Spleen (tissue), 7 donors: ENCODE measurements at regions not wholly inside any gene's neighbourhood (a gene's known extent, or its start where the extent isn't known, plus 50 kb on each side); places are given as distances from the start of the nearest gene placed in this dataset.

ENCODE experiments used
- CTCF ChIP-seq, 11 experiments: fragments of 200-600 bp in 7 of 11; fragments of 450-650 bp in 4 of 11; sonication (generic) in 4 of 11; IDR thresholded peaks in 8 of 11; conservative IDR thresholded peaks in 3 of 11; 1 replicate in 7 of 11; 2 replicates in 4 of 11; pipeline versions ENCODE4 v1.4.0 to v1.8.0; 2016 to 2021; ENCODE audit warnings: antibody characterized with exemption in 11 of 11, inconsistent platforms in 4 of 11, mild to moderate bottlenecking in 1 of 11
- POLR2A ChIP-seq, 3 donors: fragments of 450-650 bp; IDR thresholded peaks; one replicate each; pipeline ENCODE4 v1.5.1; 2017; ENCODE audit warnings: antibody characterized with exemption in 3 of 3, mild to moderate bottlenecking in 1 of 3
- POLR2AphosphoS5 ChIP-seq, 3 donors: sonication (generic); formaldehyde crosslinking; IDR thresholded peaks; one replicate each; pipeline ENCODE4 v1.5.1; 2017; ENCODE audit warnings: antibody characterized with exemption in 3 of 3
- donor health status: DM: no; HTN: no; CAD: no; lungs with moderate emphysema.
- donor health status: DM: no; HTN: no; CAD: no.
- donor health status: DM: no; HTN: no; CAD: no.

- no peak for TF ChIP-seq CTCF (IDR thresholded peaks at IDR 0.05 in 8 of 11, conservative IDR thresholded peaks at IDR 0.05 in 3 of 11)
- no peak for TF ChIP-seq POLR2A (IDR thresholded peaks at IDR 0.05)
- no peak for TF ChIP-seq POLR2AphosphoS5 (IDR thresholded peaks at IDR 0.05)
Observed at GRCh38 chr5:68047035-68047434, 168.5 kb upstream of the PIK3R1 start.
